ENCODE measurements at regions not wholly inside any gene's neighbourhood (a gene's known extent, or its start where the extent isn't known, plus 50 kb on each side); places are given as distances from the start of the nearest gene placed in this dataset.

DNA sequence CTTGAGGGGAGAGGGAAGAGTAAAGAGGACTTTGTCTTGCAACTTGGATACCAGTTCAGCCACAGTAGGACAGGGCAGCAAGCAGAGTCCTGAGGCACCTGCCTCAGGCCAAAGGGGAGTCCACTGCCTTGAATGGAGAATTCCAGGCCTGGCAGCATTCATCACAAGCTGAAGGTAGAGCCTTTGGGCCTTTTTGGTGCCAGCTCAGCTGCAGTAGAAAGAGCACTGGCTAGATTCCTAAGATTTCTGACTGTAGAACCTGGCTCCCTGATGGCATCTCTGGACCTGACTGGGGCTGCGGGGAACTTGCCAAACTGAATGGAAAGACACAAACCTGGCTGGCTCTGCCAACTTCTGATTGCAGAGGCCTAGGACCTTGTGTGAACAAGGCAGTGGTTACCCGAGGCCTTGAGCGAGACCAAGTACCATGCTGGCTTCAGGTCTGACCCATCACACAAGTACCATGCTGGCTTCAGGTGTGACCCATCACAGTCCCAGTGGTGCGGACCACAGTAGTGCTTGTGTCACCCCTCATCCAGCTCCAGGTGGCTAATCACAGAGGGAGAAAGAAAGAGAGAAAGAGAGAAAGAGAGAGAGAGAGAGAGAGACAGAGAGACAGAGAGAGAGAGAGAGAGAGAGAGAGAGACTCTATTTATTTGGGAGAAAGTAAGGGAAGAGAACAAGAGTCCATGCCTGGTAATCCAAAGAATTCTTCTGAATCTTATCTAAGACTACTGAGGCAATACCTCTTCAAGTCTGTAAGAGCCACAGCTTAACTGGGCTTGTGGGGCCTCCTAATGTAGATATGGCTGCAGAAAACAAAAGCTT, 137.6 kb upstream of the SPIN4 start:
- Histone ChIP-seq H3K27ac (ENCODE audit: low read depth in 2 of 2, low read length in 1 of 2) (no peak overlapping the region), H3K4me1 (ENCODE audit: control insufficient read depth in 2 of 2, insufficient read depth in 2 of 2, low read length in 1 of 2) (no peaks in the 10 kb centered on the region), H3K27me3 (ENCODE audit: control insufficient read depth in 1 of 2, insufficient read depth in 2 of 2, low read length in 2 of 2) (no peaks in the 10 kb centered on the region), H3K4me3 (ENCODE audit: low read depth in 1 of 2, low read length in 2 of 2) (no peak overlapping the region), H3K9me3 (ENCODE audit: control insufficient read depth in 2 of 2, insufficient read depth in 1 of 2, low read depth in 1 of 2, low read length in 1 of 2) (no peaks in the 10 kb centered on the region), H3K36me3 (ENCODE audit: control insufficient read depth in 2 of 2, insufficient read depth in 2 of 2, low read length in 1 of 2) (no peaks in the 10 kb centered on the region)
- WGBS, 2 donors = 72 to 79% methylated on average over 4 of the region's 4 CpGs

DNA sequence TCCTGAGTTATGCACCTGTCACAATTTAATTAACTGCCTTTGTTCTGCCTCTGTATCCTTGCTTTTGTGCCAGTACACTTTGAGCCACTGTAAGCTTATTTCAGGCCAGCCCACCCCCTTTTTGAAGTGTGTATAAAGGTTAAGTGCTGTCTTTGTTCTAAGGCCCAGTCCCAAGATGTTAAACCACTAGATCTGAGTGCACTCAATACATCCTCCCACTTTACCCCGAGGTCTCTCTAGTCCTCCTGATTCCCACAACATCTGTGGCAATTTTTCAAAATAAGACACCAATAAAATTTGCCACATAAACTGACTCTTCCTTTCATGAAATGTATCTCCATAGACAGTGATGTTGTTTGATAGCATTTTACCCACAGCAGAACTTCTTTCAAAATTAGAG, 124.1 kb upstream of the SPIN4 start:
- no peaks in the 10 kb centered on the region for H3K27me3 ChIP-seq (ENCODE audit: control insufficient read depth in 1 of 2, insufficient read depth in 2 of 2, low read length in 2 of 2)
- no peak overlapping the region for H3K4me3 ChIP-seq (ENCODE audit: low read depth in 1 of 2, low read length in 2 of 2)
- peaks cover 0 to 3% of the 10 kb centered on the region in 2 donors for H3K9me3 ChIP-seq (ENCODE audit: control insufficient read depth in 2 of 2, insufficient read depth in 1 of 2, low read depth in 1 of 2, low read length in 1 of 2)
- no peaks in the 10 kb centered on the region for H3K36me3 ChIP-seq (ENCODE audit: control insufficient read depth in 2 of 2, insufficient read depth in 2 of 2, low read length in 1 of 2)
- no peaks in the 10 kb centered on the region for H3K4me1 ChIP-seq (ENCODE audit: control insufficient read depth in 2 of 2, insufficient read depth in 2 of 2, low read length in 1 of 2)
- no peak overlapping the region for H3K27ac ChIP-seq (ENCODE audit: low read depth in 2 of 2, low read length in 1 of 2)
- 74 to 92% methylated on average over 1 of the region's 1 CpG for WGBS, 2 donors

DNA sequence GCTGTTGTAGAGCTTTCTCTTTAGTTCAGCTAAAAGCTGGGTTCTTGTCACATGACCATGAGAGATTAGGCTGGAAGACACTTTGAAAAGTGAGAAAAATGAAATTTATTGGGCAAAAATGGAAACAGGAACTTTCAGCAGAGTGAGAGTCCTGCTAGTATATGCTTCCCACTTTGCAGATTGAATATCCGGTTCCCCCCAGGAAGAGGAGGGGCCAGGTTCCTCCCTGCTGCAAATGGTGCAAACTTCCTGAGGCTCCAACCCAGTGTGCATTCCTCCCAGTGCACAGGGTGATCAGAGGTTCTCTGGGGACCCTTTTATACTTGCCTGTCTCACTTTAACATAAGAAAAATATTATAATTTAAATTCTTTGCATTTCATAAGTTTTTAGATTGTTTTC, 119.9 kb upstream of the SPIN4 start:
- 79 to 89% methylated on average over 1 of the region's 1 CpG for WGBS, 2 donors
- Histone ChIP-seq H3K4me3 (ENCODE audit: low read depth in 1 of 2, low read length in 2 of 2) (no peak overlapping the region), H3K27ac (ENCODE audit: low read depth in 2 of 2, low read length in 1 of 2) (no peak overlapping the region), H3K36me3 (ENCODE audit: control insufficient read depth in 2 of 2, insufficient read depth in 2 of 2, low read length in 1 of 2) (no peaks in the 10 kb centered on the region), H3K4me1 (ENCODE audit: control insufficient read depth in 2 of 2, insufficient read depth in 2 of 2, low read length in 1 of 2) (no peaks in the 10 kb centered on the region), H3K27me3 (ENCODE audit: control insufficient read depth in 1 of 2, insufficient read depth in 2 of 2, low read length in 2 of 2) (no peaks in the 10 kb centered on the region), H3K9me3 (ENCODE audit: control insufficient read depth in 2 of 2, insufficient read depth in 1 of 2, low read depth in 1 of 2, low read length in 1 of 2) (peaks cover 0 to 3% of the 10 kb centered on the region in 2 donors)

DNA sequence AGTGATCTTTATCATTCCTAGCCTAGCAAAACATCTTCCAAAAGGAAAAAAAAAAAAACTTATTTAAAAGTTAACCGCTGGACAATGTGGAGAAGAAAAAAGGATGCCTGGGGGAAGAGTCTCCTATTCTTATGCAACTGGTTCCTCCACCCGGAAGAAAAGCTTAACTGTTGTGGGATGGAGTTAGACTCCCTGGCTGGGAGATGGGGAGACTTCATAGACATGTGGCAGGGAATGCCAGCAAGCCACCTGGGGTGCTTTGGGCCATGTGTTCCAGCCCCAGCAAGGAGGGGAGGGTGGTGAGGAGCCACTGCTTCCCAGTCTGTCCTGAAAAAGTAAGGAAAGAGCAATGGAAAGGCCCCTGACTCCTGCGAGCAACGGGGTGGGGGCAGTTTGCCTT, 119.4 kb upstream of the SPIN4 start:
- no peak overlapping the region for H3K4me3 ChIP-seq (ENCODE audit: low read depth in 1 of 2, low read length in 2 of 2)
- H3K9me3 ChIP-seq (ENCODE audit: control insufficient read depth in 2 of 2, insufficient read depth in 1 of 2, low read depth in 1 of 2, low read length in 1 of 2) = peaks cover 0 to 3% of the 10 kb centered on the region in 2 donors
- H3K4me1 ChIP-seq (ENCODE audit: control insufficient read depth in 2 of 2, insufficient read depth in 2 of 2, low read length in 1 of 2) = no peaks in the 10 kb centered on the region
- H3K27ac ChIP-seq (ENCODE audit: low read depth in 2 of 2, low read length in 1 of 2) = no peak overlapping the region
- no peaks in the 10 kb centered on the region for H3K27me3 ChIP-seq (ENCODE audit: control insufficient read depth in 1 of 2, insufficient read depth in 2 of 2, low read length in 2 of 2)
- whole genome bisulfite sequencing, 2 donors = 89 to 97% methylated on average over 4 of the region's 4 CpGs
- H3K36me3 ChIP-seq (ENCODE audit: control insufficient read depth in 2 of 2, insufficient read depth in 2 of 2, low read length in 1 of 2) = no peaks in the 10 kb centered on the region

DNA sequence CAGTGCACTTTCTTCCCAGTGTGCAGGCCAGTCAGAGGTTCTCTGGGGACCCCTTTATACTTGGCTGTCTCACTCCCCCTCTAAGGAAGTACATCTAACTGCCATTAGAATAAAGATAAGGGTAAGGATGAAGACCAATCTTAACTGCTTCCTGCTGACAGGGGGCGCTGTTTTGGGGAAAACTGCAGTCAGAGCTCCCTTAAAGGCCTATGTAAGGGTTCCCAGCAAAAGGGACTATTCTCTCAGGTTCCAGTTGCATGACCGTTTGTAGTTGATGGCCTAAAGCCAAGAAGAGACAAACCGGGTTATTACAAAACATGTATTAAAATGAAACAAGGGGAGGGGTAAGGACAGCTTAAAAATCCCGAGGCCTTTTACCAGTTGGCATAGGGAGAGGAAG, 115.6 kb upstream of the SPIN4 start:
- WGBS, 2 donors = 67% methylated on average over 4 of the region's 4 CpGs
- Histone ChIP-seq H3K36me3 (ENCODE audit: control insufficient read depth in 2 of 2, insufficient read depth in 2 of 2, low read length in 1 of 2) (no peaks in the 10 kb centered on the region), H3K4me3 (ENCODE audit: low read depth in 1 of 2, low read length in 2 of 2) (no peak overlapping the region), H3K9me3 (ENCODE audit: control insufficient read depth in 2 of 2, insufficient read depth in 1 of 2, low read depth in 1 of 2, low read length in 1 of 2) (peaks cover 0 to under 1% of the 10 kb centered on the region in 2 donors), H3K27me3 (ENCODE audit: control insufficient read depth in 1 of 2, insufficient read depth in 2 of 2, low read length in 2 of 2) (no peaks in the 10 kb centered on the region), H3K27ac (ENCODE audit: low read depth in 2 of 2, low read length in 1 of 2) (no peak overlapping the region), H3K4me1 (ENCODE audit: control insufficient read depth in 2 of 2, insufficient read depth in 2 of 2, low read length in 1 of 2) (no peaks in the 10 kb centered on the region)

DNA sequence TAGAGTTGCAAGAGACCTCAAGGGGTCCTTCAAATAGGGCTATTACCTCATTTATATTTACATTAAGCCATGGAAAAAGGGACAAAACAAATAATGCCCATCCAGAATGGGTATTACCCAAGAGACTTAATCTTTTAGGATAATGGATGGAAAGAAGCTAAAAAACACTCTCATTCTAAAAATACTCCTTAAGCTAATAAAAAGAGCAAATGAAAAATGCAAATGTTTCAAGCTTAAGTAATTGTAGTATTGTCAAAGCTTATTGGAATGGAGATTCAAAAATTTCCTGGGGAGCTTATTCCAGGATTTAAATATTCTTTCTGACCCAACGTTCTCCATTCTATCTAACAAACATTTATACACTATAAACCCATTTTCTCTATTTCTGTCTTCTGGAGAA, 107.8 kb upstream of the SPIN4 start:
- no peaks in the 10 kb centered on the region for H3K27me3 ChIP-seq (ENCODE audit: control insufficient read depth in 1 of 2, insufficient read depth in 2 of 2, low read length in 2 of 2)
- no peaks in the 10 kb centered on the region for H3K4me1 ChIP-seq (ENCODE audit: control insufficient read depth in 2 of 2, insufficient read depth in 2 of 2, low read length in 1 of 2)
- H3K36me3 ChIP-seq (ENCODE audit: control insufficient read depth in 2 of 2, insufficient read depth in 2 of 2, low read length in 1 of 2) = no peaks in the 10 kb centered on the region
- H3K27ac ChIP-seq (ENCODE audit: low read depth in 2 of 2, low read length in 1 of 2) = no peak overlapping the region
- no peak overlapping the region for H3K4me3 ChIP-seq (ENCODE audit: low read depth in 1 of 2, low read length in 2 of 2)
- H3K9me3 ChIP-seq (ENCODE audit: control insufficient read depth in 2 of 2, insufficient read depth in 1 of 2, low read depth in 1 of 2, low read length in 1 of 2) = no peaks in the 10 kb centered on the region
- 43 to 57% methylated on average over 1 of the region's 1 CpG for WGBS, 2 donors

DNA sequence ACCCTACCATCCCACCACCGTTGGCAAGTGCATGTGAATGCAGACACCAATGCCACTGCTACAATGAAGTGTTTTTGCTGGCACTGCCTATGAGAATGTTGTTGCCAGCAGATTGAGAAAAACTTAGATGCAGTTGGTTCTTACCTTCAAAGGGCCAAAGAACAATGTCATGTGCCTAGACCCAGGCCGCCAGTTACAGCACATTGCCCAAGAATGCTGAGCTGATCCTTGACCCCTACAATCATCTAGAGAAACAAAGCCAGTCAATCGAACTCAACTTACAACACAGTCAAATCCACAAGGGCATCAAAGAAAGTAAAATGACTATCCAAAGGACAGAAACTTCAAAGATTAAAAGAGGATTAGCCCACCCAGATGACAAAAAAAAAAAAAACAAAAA, 102.4 kb upstream of the SPIN4 start:
- peaks cover 0 to 5% of the 10 kb centered on the region in 2 donors for H3K36me3 ChIP-seq (ENCODE audit: control insufficient read depth in 2 of 2, insufficient read depth in 2 of 2, low read length in 1 of 2)
- H3K9me3 ChIP-seq (ENCODE audit: control insufficient read depth in 2 of 2, insufficient read depth in 1 of 2, low read depth in 1 of 2, low read length in 1 of 2) = peaks cover 3 to 6% of the 10 kb centered on the region in 2 donors
- no peaks in the 10 kb centered on the region for H3K27me3 ChIP-seq (ENCODE audit: control insufficient read depth in 1 of 2, insufficient read depth in 2 of 2, low read length in 2 of 2)
- no peak overlapping the region for H3K27ac ChIP-seq (ENCODE audit: low read depth in 2 of 2, low read length in 1 of 2)
- H3K4me1 ChIP-seq (ENCODE audit: control insufficient read depth in 2 of 2, insufficient read depth in 2 of 2, low read length in 1 of 2) = no peaks in the 10 kb centered on the region
- 83 to 96% methylated on average over 3 of the region's 3 CpGs for WGBS, 2 donors
- no peak overlapping the region for H3K4me3 ChIP-seq (ENCODE audit: low read depth in 1 of 2, low read length in 2 of 2)

DNA sequence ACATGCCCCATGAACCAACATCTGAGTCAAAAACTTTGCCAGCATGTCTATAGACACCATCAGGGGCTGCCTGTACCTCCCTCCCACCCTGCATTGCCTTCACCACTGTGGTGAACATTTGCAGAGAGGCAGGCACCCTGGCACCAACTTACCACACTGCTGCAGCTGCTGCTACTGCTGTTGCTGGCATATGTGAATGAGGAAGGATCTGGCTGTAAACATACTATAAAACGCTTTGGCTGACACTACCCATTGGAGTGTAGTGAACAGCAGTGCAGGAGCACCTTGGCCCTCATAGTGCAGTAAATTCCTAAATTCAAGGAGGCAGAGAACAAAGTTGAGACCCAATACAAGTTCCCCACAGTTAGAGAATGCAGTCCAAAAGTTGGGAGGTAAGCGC, 90.6 kb upstream of the SPIN4 start:
- H3K27ac ChIP-seq (ENCODE audit: low read depth in 2 of 2, low read length in 1 of 2) = no peak overlapping the region
- H3K4me3 ChIP-seq (ENCODE audit: low read depth in 1 of 2, low read length in 2 of 2) = no peak overlapping the region
- WGBS, 2 donors = 77 to 95% methylated on average over 2 of the region's 2 CpGs
- no peaks in the 10 kb centered on the region for H3K27me3 ChIP-seq (ENCODE audit: control insufficient read depth in 1 of 2, insufficient read depth in 2 of 2, low read length in 2 of 2)
- no peaks in the 10 kb centered on the region for H3K4me1 ChIP-seq (ENCODE audit: control insufficient read depth in 2 of 2, insufficient read depth in 2 of 2, low read length in 1 of 2)
- H3K9me3 ChIP-seq (ENCODE audit: control insufficient read depth in 2 of 2, insufficient read depth in 1 of 2, low read depth in 1 of 2, low read length in 1 of 2) = peaks cover 0 to 3% of the 10 kb centered on the region in 2 donors
- H3K36me3 ChIP-seq (ENCODE audit: control insufficient read depth in 2 of 2, insufficient read depth in 2 of 2, low read length in 1 of 2) = no peaks in the 10 kb centered on the region

DNA sequence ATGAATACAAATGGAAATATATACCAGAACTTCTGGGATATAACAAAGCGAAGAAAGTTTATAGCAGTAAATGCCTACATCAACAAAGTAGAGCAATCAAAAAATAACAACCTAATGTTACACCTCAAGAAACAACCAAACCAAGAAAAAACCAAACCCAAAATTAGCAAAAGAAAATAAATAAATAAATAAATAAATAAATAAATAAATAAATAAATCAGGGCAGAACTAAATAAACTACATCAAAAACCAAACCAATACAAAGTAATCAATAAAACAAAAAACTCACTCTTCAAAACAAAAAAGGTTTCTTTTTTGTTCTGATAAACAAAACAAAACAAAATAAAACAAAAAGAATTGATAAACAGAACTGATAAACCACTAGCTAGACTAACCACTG, 88.4 kb upstream of the SPIN4 start:
- Histone ChIP-seq H3K4me3 (ENCODE audit: low read depth in 1 of 2, low read length in 2 of 2) (no peak overlapping the region), H3K27me3 (ENCODE audit: control insufficient read depth in 1 of 2, insufficient read depth in 2 of 2, low read length in 2 of 2) (no peaks in the 10 kb centered on the region), H3K36me3 (ENCODE audit: control insufficient read depth in 2 of 2, insufficient read depth in 2 of 2, low read length in 1 of 2) (no peaks in the 10 kb centered on the region), H3K9me3 (ENCODE audit: control insufficient read depth in 2 of 2, insufficient read depth in 1 of 2, low read depth in 1 of 2, low read length in 1 of 2) (peaks cover 0 to 3% of the 10 kb centered on the region in 2 donors), H3K27ac (ENCODE audit: low read depth in 2 of 2, low read length in 1 of 2) (no peak overlapping the region), H3K4me1 (ENCODE audit: control insufficient read depth in 2 of 2, insufficient read depth in 2 of 2, low read length in 1 of 2) (no peaks in the 10 kb centered on the region)
- 93 to 97% methylated on average over 1 of the region's 1 CpG for WGBS, 2 donors

DNA sequence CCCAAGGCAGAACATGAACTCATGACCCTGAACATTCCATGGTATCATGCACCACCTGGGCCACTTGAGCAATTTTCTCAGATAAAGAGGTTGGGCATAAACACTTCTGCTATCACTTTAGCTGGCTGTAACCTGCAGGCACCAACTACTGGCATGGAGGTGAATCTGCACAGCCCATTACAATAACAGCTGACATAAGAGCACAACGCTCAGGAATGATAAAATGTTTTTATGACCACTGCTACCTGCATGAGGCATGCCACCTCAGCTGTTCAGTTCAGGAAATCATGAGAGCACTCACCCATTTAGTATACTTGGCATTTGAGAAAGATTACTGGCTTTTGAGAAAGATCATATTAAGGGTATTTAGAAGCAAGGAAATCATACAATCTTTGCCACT, 85.7 kb upstream of the SPIN4 start:
- Histone ChIP-seq H3K4me1 (ENCODE audit: control insufficient read depth in 2 of 2, insufficient read depth in 2 of 2, low read length in 1 of 2) (peaks cover 0 to 2% of the 10 kb centered on the region in 2 donors), H3K4me3 (ENCODE audit: low read depth in 1 of 2, low read length in 2 of 2) (no peak overlapping the region), H3K27ac (ENCODE audit: low read depth in 2 of 2, low read length in 1 of 2) (no peak overlapping the region), H3K9me3 (ENCODE audit: control insufficient read depth in 2 of 2, insufficient read depth in 1 of 2, low read depth in 1 of 2, low read length in 1 of 2) (peaks cover 0 to 8% of the 10 kb centered on the region in 2 donors), H3K36me3 (ENCODE audit: control insufficient read depth in 2 of 2, insufficient read depth in 2 of 2, low read length in 1 of 2) (no peaks in the 10 kb centered on the region), H3K27me3 (ENCODE audit: control insufficient read depth in 1 of 2, insufficient read depth in 2 of 2, low read length in 2 of 2) (no peaks in the 10 kb centered on the region)
- WGBS, 2 donors = 73 to 90% methylated on average over 1 of the region's 1 CpG
